HepG2 (cell line): ENCODE measurements at regions not wholly inside any gene's neighbourhood (a gene's known extent, or its start where the extent isn't known, plus 50 kb on each side); places are given as distances from the start of the nearest gene placed in this dataset.
A peak's percentile ranks its signal among the peaks of the same experiment; 100 is the strongest.

ENCODE experiments used
- ATAC-seq: fragments of 200-7000 bp; cut with Tn5 transposase; 3 replicates; pipeline ENCODE4 v1.9.1; 2020; ENCODE audit warnings: mild to moderate bottlenecking, moderate library complexity
- BruUV-seq: library from RNA; stranded (reverse); fragments of 400-500 nt; replicated peaks from 2 replicates; lab custom pipeline; 2021; lab: Mats Ljungman, UMichigan
- CTCF ChIA-PET: fragments of 300-600 bp; formaldehyde crosslinking; extraction: SDS; loops from one replicate; lab custom pipeline; 2021; ENCODE audit warnings: low total read pairs, inconsistent platforms, low intra/inter-chr PET ratio; lab: Yijun Ruan, JAX
- POLR2A ChIA-PET: fragments of 350-600 bp; sonication (Branson Sonifier 250); formaldehyde crosslinking; loops from one replicate; lab custom pipeline; 2020; ENCODE audit warnings: antibody characterized with exemption, inconsistent platforms; lab: Yijun Ruan, JAX
- DNase-seq: peaks from one replicate; pipeline ENCODE4 v3.0.0-alpha.2; 2015; ENCODE audit warnings: low spot score
- FAIRE-seq: peaks from 3 replicates; lab custom pipeline; 2011; peaks lifted over from hg19 to GRCh38; lab: Jason Lieb, UNC
- H2AFZ ChIP-seq: one replicate; pipeline ENCODE4 v1.6.1; 2011; ENCODE audit warnings: low read length, inconsistent platforms
- H3K27ac ChIP-seq: fragments of 300-600 bp; 3 replicates; pipeline ENCODE4 v1.8.0; 2011; ENCODE audit warnings: mixed run types, mild to moderate bottlenecking, mixed read lengths, low read length, inconsistent platforms; ENCODE audit not compliant: insufficient read depth; ENCODE audit errors: extremely low read length
- H3K27me3 ChIP-seq, 2 experiments: fragments of 200-600 bp in 1 of 2; 2 replicates in 1 of 2; 3 replicates in 1 of 2; pipeline versions ENCODE4 v1.6.0 to v1.8.0; 2011; ENCODE audit warnings: low read length in 2 of 2, mild to moderate bottlenecking in 2 of 2, moderate library complexity in 2 of 2, inconsistent platforms in 1 of 2; ENCODE audit not compliant: insufficient read depth in 2 of 2, control insufficient read depth in 1 of 2
- H3K36me3 ChIP-seq, 2 experiments: fragments of 200-600 bp in 1 of 2; replicated peaks in 1 of 2; 2 replicates in 1 of 2; 3 replicates in 1 of 2; pipeline versions ENCODE4 v1.5.1 to v1.8.0; 2011; ENCODE audit warnings: low read length in 2 of 2, inconsistent platforms in 1 of 2; ENCODE audit not compliant: insufficient read depth in 2 of 2, control insufficient read depth in 1 of 2
- H3K4me1 ChIP-seq: 2 replicates; pipeline ENCODE4 v1.5.1; 2012; ENCODE audit warnings: low read length, inconsistent platforms; ENCODE audit not compliant: insufficient read depth
- H3K4me2 ChIP-seq: 2 replicates; pipeline ENCODE4 v1.6.0; 2011; ENCODE audit warnings: low read depth, low read length, inconsistent platforms
- H3K4me3 ChIP-seq, 3 experiments: fragments of 200-600 bp in 1 of 3; sonication (generic), shearing (Covaris generic) in 1 of 3; replicated peaks in 1 of 3; 2 replicates each; pipeline ENCODE4 v1.5.1; 2011 to 2016; ENCODE audit warnings: low read length in 3 of 3, inconsistent platforms in 2 of 3, low read depth in 2 of 3, mild to moderate bottlenecking in 2 of 3, control low read depth in 1 of 3, mixed read lengths in 1 of 3; ENCODE audit not compliant: insufficient read depth in 1 of 3
- H3K79me2 ChIP-seq: one replicate; pipeline ENCODE4 v1.6.1; 2011; ENCODE audit warnings: low read length, inconsistent platforms; ENCODE audit not compliant: insufficient read depth
- H3K9ac ChIP-seq: 2 replicates; pipeline ENCODE4 v1.6.0; 2011; ENCODE audit warnings: mild to moderate bottlenecking, low read depth, low read length, inconsistent platforms; ENCODE audit not compliant: insufficient read depth
- H3K9me3 ChIP-seq: 2 replicates; pipeline ENCODE4 v1.5.1; 2012; ENCODE audit warnings: mild to moderate bottlenecking, low read length
- H4K20me1 ChIP-seq: 2 replicates; pipeline ENCODE4 v1.6.0; 2011; ENCODE audit warnings: inconsistent platforms, mild to moderate bottlenecking, low read length, moderate library complexity; ENCODE audit not compliant: insufficient read depth
- ASH2L ChIP-seq: fragments of 300-600, 200-600 bp; sonication (generic); IDR thresholded peaks from 2 replicates; pipeline ENCODE4 v1.7.0; 2017; ENCODE audit warnings: low read depth, mild to moderate bottlenecking, moderate library complexity, mixed read lengths, low read length; ENCODE audit not compliant: insufficient read length
- HNF4A ChIP-seq: sonication (generic); formaldehyde crosslinking; IDR thresholded peaks from 2 replicates; pipeline ENCODE4 v1.4.0; 2020; ENCODE audit warnings: missing genetic modification reagents
- HNRNPK ChIP-seq: fragments of 200-400 bp; formaldehyde crosslinking; IDR thresholded peaks from 2 replicates; pipeline ENCODE4 v1.6.1; 2018; ENCODE audit warnings: low read length, low read depth, moderate library complexity, mild to moderate bottlenecking; ENCODE audit not compliant: poor library complexity, severe bottlenecking
- KLF13 ChIP-seq: sonication (generic); formaldehyde crosslinking; IDR thresholded peaks from 2 replicates; pipeline ENCODE4 v1.4.0; 2020; ENCODE audit warnings: mild to moderate bottlenecking, missing genetic modification reagents
- MED1 ChIP-seq: sonication (generic); formaldehyde crosslinking; IDR thresholded peaks from 2 replicates; pipeline ENCODE4 v1.4.0; 2020; ENCODE audit warnings: missing genetic modification reagents
- RELA ChIP-seq: sonication (generic); formaldehyde crosslinking; IDR thresholded peaks from 2 replicates; pipeline ENCODE4 v1.4.0; 2020; ENCODE audit warnings: missing genetic modification reagents
- ZFP91 ChIP-seq: sonication (generic); formaldehyde crosslinking; IDR thresholded peaks from 2 replicates; pipeline ENCODE4 v1.9.0; 2022; ENCODE audit warnings: missing genetic modification reagents, mild to moderate bottlenecking, borderline replicate concordance
- ZFX ChIP-seq: sonication (generic); formaldehyde crosslinking; IDR thresholded peaks from 2 replicates; pipeline ENCODE4 v1.4.0; 2020; ENCODE audit warnings: mild to moderate bottlenecking, low read depth, missing genetic modification reagents, moderate library complexity
- ZNF12 ChIP-seq: sonication (generic); formaldehyde crosslinking; IDR thresholded peaks from 2 replicates; pipeline ENCODE4 v1.5.0; 2020; ENCODE audit warnings: missing genetic modification reagents
- ZSCAN29 ChIP-seq: sonication (generic); formaldehyde crosslinking; conservative IDR thresholded peaks from 2 replicates; pipeline ENCODE4 v1.4.0; 2020; ENCODE audit warnings: mild to moderate bottlenecking, missing genetic modification reagents
- WGBS: methylation state at CpG from one replicate; pipeline ENCODE4 v1.1.6; 2017; ENCODE audit warnings: low lambda C conversion rate; 5-methylcytosine and 5-hydroxymethylcytosine counted together
- in situ Hi-C: cut with HindIII; loops from 2 replicates; pipeline ENCODE4 v1.10.0; 2017; ENCODE audit warnings: low pct_unique_long_range_greater_than_20kb; ENCODE audit not compliant: extremely low pct_ligation_motif_present
- intact Hi-C: fragments of 100-400 bp; cut with micrococcal nuclease; formaldehyde crosslinking; loops from one replicate; pipeline ENCODE4 v1.10.0; 2022; ENCODE audit not compliant: unreplicated experiment

- Histone ChIP-seq H3K4me3 (no peak overlapping the region), H3K4me2 (no peak overlapping the region), H4K20me1 (no peaks in the 10 kb centered on the region), H3K4me1 (no peaks in the 10 kb centered on the region), H3K9ac (no peak overlapping the region), H3K9me3 (no peaks in the 10 kb centered on the region), H2AFZ (no peak overlapping the region), H3K79me2 (no peaks in the 10 kb centered on the region), H3K27me3 (no peaks in the 10 kb centered on the region), H3K27ac (no peak overlapping the region), H3K36me3 (no peaks in the 10 kb centered on the region)
- ATAC-seq (no peak), FAIRE-seq (no peak), DNase-seq (no peak)
- 25% methylated on average over 4 of the region's 4 CpGs for WGBS
- in situ Hi-C loops = no loop called here
- TF ChIP-seq HNRNPK (peak; percentile 84), MED1 (CRISPR knock-in tag) (no peak)
- ChIA-PET CTCF (no interaction called here), POLR2A (no interaction called here)
- no TSS peak for BruUV-seq
- intact Hi-C loops = no loop called here
Observed at GRCh38 chr4:54173281-54173912, 55.7 kb upstream of the PDGFRA start.

- WGBS = 4% methylated on average over 2 of the region's 2 CpGs
- Histone ChIP-seq H3K4me3 (no peak overlapping the region), H2AFZ (no peak overlapping the region), H3K4me2 (no peak overlapping the region), H3K36me3 (no peaks in the 10 kb centered on the region), H3K9ac (no peak overlapping the region), H3K9me3 (no peaks in the 10 kb centered on the region), H3K4me1 (no peaks in the 10 kb centered on the region), H3K79me2 (no peaks in the 10 kb centered on the region), H4K20me1 (no peaks in the 10 kb centered on the region), H3K27me3 (no peaks in the 10 kb centered on the region), H3K27ac (no peak overlapping the region)
- intact Hi-C loops = no loop called here
- TF ChIP-seq HNF4A (CRISPR knock-in tag) (peak; percentile 47; the same call in 1 of the 2 replicates), ZFP91 (CRISPR knock-in tag) (no peak), KLF13 (no peak), ASH2L (no peak), RELA (no peak), ZNF12 (CRISPR knock-in tag) (no peak), ZSCAN29 (CRISPR knock-in tag) (no peak), ZFX (CRISPR knock-in tag) (no peak)
- in situ Hi-C loops = no loop called here
- peak; percentile 80 for ATAC-seq
- no peak for FAIRE-seq
- no TSS peak for BruUV-seq
- ChIA-PET POLR2A (no interaction called here), CTCF (no interaction called here)
- DNase-seq = peak; percentile 6
Observed at GRCh38 chr4:54176202-54176601, 52.9 kb upstream of the PDGFRA start.
